H1 (cell line): ENCODE measurements at regions not wholly inside any gene's neighbourhood (a gene's known extent, or its start where the extent isn't known, plus 50 kb on each side); places are given as distances from the start of the nearest gene placed in this dataset.

Experiments
- CTCF ChIA-PET: fragments of 300-600 bp; sonication (Branson Sonifier 250); formaldehyde crosslinking; loops from one replicate; lab custom pipeline; 2021; ENCODE audit not compliant: partially characterized antibody; lab: Charles Lee
- POLR2A ChIA-PET: fragments of 300-600 bp; sonication (Branson Sonifier 250); formaldehyde crosslinking; loops from one replicate; lab custom pipeline; 2021; ENCODE audit warnings: inconsistent platforms; ENCODE audit not compliant: partially characterized antibody; lab: Charles Lee
- DNase-seq, 2 experiments: peaks; one replicate each; pipeline versions ENCODE4 v3.0.0 to v3.0.0-alpha.2; 2010 to 2022; ENCODE audit warnings: low spot score in 2 of 2, low read depth in 1 of 2, mixed read lengths in 1 of 2
- FAIRE-seq: peaks from 2 replicates; lab custom pipeline; 2011; peaks lifted over from hg19 to GRCh38; lab: Jason Lieb, UNC
- H2AFZ ChIP-seq: 2 replicates; pipeline ENCODE4 v1.8.1; 2012; ENCODE audit warnings: low read length, inconsistent platforms
- H2AK5ac ChIP-seq: 2 replicates; pipeline ENCODE4 v1.6.1; 2013; ENCODE audit warnings: low read depth, low read length
- H2BK120ac ChIP-seq: replicated peaks from 2 replicates; pipeline ENCODE3; 2013; ENCODE audit warnings: low read depth, low read length, inconsistent platforms
- H2BK12ac ChIP-seq: 2 replicates; pipeline ENCODE4 v1.6.1; 2013; ENCODE audit warnings: low read depth, low read length
- H2BK15ac ChIP-seq: 2 replicates; pipeline ENCODE4 v1.6.1; 2013; ENCODE audit warnings: low read length
- H2BK20ac ChIP-seq: 2 replicates; pipeline ENCODE4 v1.6.1; 2013; ENCODE audit warnings: low read length
- H2BK5ac ChIP-seq: 2 replicates; pipeline ENCODE4 v1.6.1; 2013; ENCODE audit warnings: low read depth, low read length
- H3K14ac ChIP-seq: 2 replicates; pipeline ENCODE4 v1.6.1; 2013; ENCODE audit warnings: inconsistent platforms; ENCODE audit not compliant: insufficient read length
- H3K18ac ChIP-seq: 2 replicates; pipeline ENCODE4 v1.6.1; 2013; ENCODE audit warnings: low read length; ENCODE audit errors: extremely low read depth
- H3K23ac ChIP-seq: 2 replicates; pipeline ENCODE4 v1.6.1; 2013; ENCODE audit warnings: inconsistent platforms; ENCODE audit not compliant: insufficient read length
- H3K23me2 ChIP-seq: 2 replicates; pipeline ENCODE4 v1.6.1; 2013; ENCODE audit warnings: low read depth, low read length
- H3K27ac ChIP-seq: 2 replicates; pipeline ENCODE4 v1.6.1; 2011; ENCODE audit warnings: low read depth, low read length, inconsistent platforms
- H3K27me3 ChIP-seq, 4 experiments: replicated peaks in 1 of 4; 1 replicate in 1 of 4; 2 replicates in 3 of 4; pipeline versions ENCODE4 v1.6.1 to v1.8.1; 2011 to 2013; ENCODE audit warnings: low read length in 3 of 4, mild to moderate bottlenecking in 3 of 4, inconsistent platforms in 2 of 4, mixed read lengths in 2 of 4, moderate library complexity in 1 of 4; ENCODE audit not compliant: control insufficient read depth in 3 of 4, insufficient read depth in 3 of 4; ENCODE audit errors: extremely low read depth in 1 of 4
- H3K36me3 ChIP-seq, 4 experiments: 2 replicates each; pipeline versions ENCODE4 v1.6.1 to v1.8.1; 2011 to 2013; ENCODE audit warnings: mild to moderate bottlenecking in 4 of 4, low read length in 3 of 4, moderate library complexity in 2 of 4, control low read depth in 1 of 4, inconsistent platforms in 1 of 4; ENCODE audit not compliant: insufficient read depth in 4 of 4, control insufficient read depth in 2 of 4
- H3K4ac ChIP-seq: replicated peaks from 2 replicates; pipeline ENCODE3; 2013; ENCODE audit warnings: low read length, low read depth, mixed read lengths, inconsistent platforms; ENCODE audit not compliant: insufficient read length
- H3K4me1 ChIP-seq, 4 experiments: replicated peaks in 1 of 4; 1 replicate in 1 of 4; 2 replicates in 3 of 4; pipeline versions ENCODE4 v1.6.1 to v1.8.1; 2011 to 2013; ENCODE audit warnings: low read length in 3 of 4, inconsistent platforms in 2 of 4, mixed read lengths in 1 of 4; ENCODE audit not compliant: insufficient read depth in 4 of 4, control insufficient read depth in 3 of 4
- H3K4me2 ChIP-seq, 2 experiments: 2 replicates each; pipeline versions ENCODE4 v1.6.1 to v1.8.1; 2011 to 2013; ENCODE audit warnings: low read depth in 2 of 2, low read length in 2 of 2, control low read depth in 1 of 2, inconsistent platforms in 1 of 2, mild to moderate bottlenecking in 1 of 2; ENCODE audit not compliant: insufficient read depth in 1 of 2
- H3K4me3 ChIP-seq, 4 experiments: fragments of 200-600, 300-600 bp in 1 of 4; sonication (generic), shearing (Covaris generic), sonication (Bioruptor Twin) in 1 of 4; 2 replicates each; pipeline versions ENCODE4 v1.5.1 to v1.8.1; 2011 to 2016; ENCODE audit warnings: low read length in 4 of 4, low read depth in 3 of 4, control low read depth in 2 of 4, inconsistent platforms in 2 of 4, mild to moderate bottlenecking in 2 of 4, mixed read lengths in 1 of 4, moderate library complexity in 1 of 4; ENCODE audit not compliant: insufficient read depth in 2 of 4; ENCODE audit errors: extremely low read depth in 1 of 4
- H3K56ac ChIP-seq: replicated peaks from 2 replicates; pipeline ENCODE3; 2013; ENCODE audit warnings: low read depth, mild to moderate bottlenecking, mixed read lengths, low read length, inconsistent platforms; ENCODE audit not compliant: insufficient read length
- H3K79me1 ChIP-seq: 2 replicates; pipeline ENCODE4 v1.6.1; 2013; ENCODE audit warnings: low read depth, low read length, control low read depth
- H3K79me2 ChIP-seq, 2 experiments: 2 replicates each; pipeline versions ENCODE4 v1.6.1 to v1.8.1; 2012 to 2013; ENCODE audit warnings: low read length in 2 of 2, mild to moderate bottlenecking in 2 of 2, inconsistent platforms in 1 of 2; ENCODE audit not compliant: insufficient read depth in 2 of 2, control insufficient read depth in 1 of 2
- H3K9ac ChIP-seq, 4 experiments: replicated peaks in 1 of 4; 1 replicate in 1 of 4; 2 replicates in 3 of 4; pipeline versions ENCODE4 v1.6.1 to v1.8.1; 2011 to 2013; ENCODE audit warnings: low read depth in 3 of 4, low read length in 3 of 4, control low read depth in 2 of 4, mild to moderate bottlenecking in 2 of 4, moderate library complexity in 2 of 4, inconsistent platforms in 1 of 4; ENCODE audit errors: extremely low read depth in 1 of 4
- H3K9me3 ChIP-seq, 2 experiments: 2 replicates each; pipeline versions ENCODE4 v1.6.1 to v1.8.1; 2012 to 2013; ENCODE audit warnings: mild to moderate bottlenecking in 2 of 2, moderate library complexity in 2 of 2, control low read depth in 1 of 2, inconsistent platforms in 1 of 2, low read depth in 1 of 2, low read length in 1 of 2, mixed read lengths in 1 of 2; ENCODE audit not compliant: insufficient read depth in 2 of 2
- H4K20me1 ChIP-seq, 2 experiments: replicated peaks in 1 of 2; 2 replicates each; pipeline versions ENCODE3 to v1.8.1; 2011 to 2013; ENCODE audit warnings: inconsistent platforms in 2 of 2, low read length in 2 of 2, mild to moderate bottlenecking in 1 of 2; ENCODE audit not compliant: insufficient read depth in 2 of 2, control insufficient read depth in 1 of 2
- H4K5ac ChIP-seq: 2 replicates; pipeline ENCODE4 v1.6.1; 2013; ENCODE audit warnings: low read length, low read depth, mixed read lengths, inconsistent platforms; ENCODE audit not compliant: insufficient read length
- H4K8ac ChIP-seq: 2 replicates; pipeline ENCODE4 v1.8.0; 2013; ENCODE audit warnings: mild to moderate bottlenecking, moderate library complexity, low read length, inconsistent platforms; ENCODE audit not compliant: insufficient read depth; ENCODE audit errors: extremely low read depth
- H4K91ac ChIP-seq: replicated peaks from 2 replicates; pipeline ENCODE3; 2013; ENCODE audit warnings: low read length, mixed read lengths, inconsistent platforms; ENCODE audit not compliant: insufficient read length
- CTCF ChIP-seq, 3 experiments: IDR thresholded peaks; 1 replicate in 2 of 3; 2 replicates in 1 of 3; pipeline versions ENCODE4 v1.5.1 to v1.6.1; 2011; ENCODE audit warnings: low read length in 3 of 3, mild to moderate bottlenecking in 3 of 3, inconsistent platforms in 2 of 3, low read depth in 1 of 3, moderate library complexity in 1 of 3; ENCODE audit not compliant: insufficient read depth in 1 of 3; ENCODE audit errors: control extremely low read depth in 1 of 3
- GTF2F1 ChIP-seq: IDR thresholded peaks from 2 replicates; pipeline ENCODE4 v1.6.1; 2012; ENCODE audit warnings: low read depth, low read length, improper control_type of control experiment, borderline replicate concordance
- MAX ChIP-seq: IDR thresholded peaks from 2 replicates; pipeline ENCODE4 v1.6.1; 2012; ENCODE audit warnings: inconsistent platforms
- POU5F1 ChIP-seq: IDR thresholded peaks from 2 replicates; pipeline ENCODE4 v1.6.1; 2011; ENCODE audit warnings: low read depth, mild to moderate bottlenecking, low read length, moderate library complexity
- SIX5 ChIP-seq: IDR thresholded peaks from 2 replicates; pipeline ENCODE4 v1.6.1; 2011; ENCODE audit warnings: mild to moderate bottlenecking, low read depth, low read length
- SP2 ChIP-seq: IDR thresholded peaks from 2 replicates; pipeline ENCODE4 v1.6.1; 2012; ENCODE audit warnings: mild to moderate bottlenecking, low read length, inconsistent platforms
- YY1 ChIP-seq: IDR thresholded peaks from 2 replicates; pipeline ENCODE4 v1.6.1; 2011; ENCODE audit warnings: low read depth, mild to moderate bottlenecking, low read length
- WGBS, 2 experiments: shearing (Covaris generic) in 1 of 2; methylation state at CpG; one replicate each; pipeline versions ENCODE4 v1.1.6 to v1.1.7; 2013 to 2015; ENCODE audit warnings: low lambda C conversion rate in 2 of 2, mixed read lengths in 2 of 2, inconsistent platforms in 1 of 2, low coverage in 1 of 2, missing lambda C conversion rate in 1 of 2; ENCODE audit not compliant: insufficient replicate concordance in 2 of 2, insufficient coverage in 1 of 2, insufficient read length in 1 of 2; ENCODE audit errors: extremely low coverage in 1 of 2, missing lambda C conversion rate in 1 of 2; 5-methylcytosine and 5-hydroxymethylcytosine counted together

GRCh38 chr11:110777775-110778174 is 65.5 kb upstream of the ARHGAP20 start:
- H4K20me1 ChIP-seq = no peaks in the 10 kb centered on the region
- no peak overlapping the region for H2BK12ac ChIP-seq
- no peak overlapping the region for H2BK20ac ChIP-seq
- H3K4me3 ChIP-seq = no peak overlapping the region
- no peak overlapping the region for H3K18ac ChIP-seq
- H2BK5ac ChIP-seq = no peak overlapping the region
- H4K8ac ChIP-seq = no peak overlapping the region
- no peak overlapping the region for H3K56ac ChIP-seq
- no peak overlapping the region for H3K27ac ChIP-seq
- 87% methylated on average over 2 of the region's 2 CpGs; no CpG with 5 or more reads in 1 of the 2 experiments for WGBS, 2 experiments
- no peaks in the 10 kb centered on the region for H3K4me1 ChIP-seq
- H3K9me3 ChIP-seq = no peaks in the 10 kb centered on the region; a peak in 1 of 4 replicates
- no peak overlapping the region for H3K4me2 ChIP-seq
- H4K5ac ChIP-seq = no peak overlapping the region
- ChIA-PET POLR2A (no interaction called here), CTCF (interaction anchor here (0.5 to 1.2 kb wide), 2 partner anchors 9 to 25 kb away, joined by 3 read pairs; no protein-coding TSS in a partner anchor)
- DNase-seq (no peak), FAIRE-seq (no peak)
- no peak overlapping the region for H3K9ac ChIP-seq
- H3K79me2 ChIP-seq = no peaks in the 10 kb centered on the region
- no peak overlapping the region for H2AK5ac ChIP-seq
- H4K91ac ChIP-seq = no peak overlapping the region
- no peak overlapping the region for H3K23ac ChIP-seq
- no peak overlapping the region for H3K4ac ChIP-seq
- no peak overlapping the region for H3K14ac ChIP-seq
- H3K79me1 ChIP-seq = no peaks in the 10 kb centered on the region
- H2AFZ ChIP-seq = no peak overlapping the region
- H3K36me3 ChIP-seq = no peaks in the 10 kb centered on the region
- H2BK15ac ChIP-seq = no peak overlapping the region
- TF ChIP-seq MAX (no peak), CTCF (IDR thresholded peaks at IDR 0.05; ENCODE audit: control extremely low read depth in 1 of 3, insufficient read depth in 1 of 3, low read depth in 1 of 3, low read length in 3 of 3) (no peak), SIX5 (no peak), YY1 (no peak), SP2 (no peak), GTF2F1 (no peak), POU5F1 (no peak)
- H3K27me3 ChIP-seq = no peaks in the 10 kb centered on the region
- H3K23me2 ChIP-seq = no peaks in the 10 kb centered on the region
- no peak overlapping the region for H2BK120ac ChIP-seq
